SK-N-SH treated with all-trans-retinoic acid at 6 μM for 48 hours (cell line): ENCODE measurements at regions not wholly inside any gene's neighbourhood (a gene's known extent, or its start where the extent isn't known, plus 50 kb on each side); places are given as distances from the start of the nearest gene placed in this dataset.

Experiments used
- ATAC-seq: fragments of 200-7000 bp; cut with Tn5 transposase; 3 replicates; pipeline ENCODE4 v1.9.1; 2020; ENCODE audit warnings: mild to moderate bottlenecking, moderate library complexity
- ARNTL ChIP-seq: fragments of 450-650 bp; formaldehyde crosslinking; IDR thresholded peaks from 2 replicates; pipeline ENCODE4 v1.5.0; 2020; ENCODE audit warnings: low read depth, mild to moderate bottlenecking, moderate library complexity, borderline replicate concordance
- BACH2 ChIP-seq: fragments of 250-450 bp; sonication (Bioruptor Pico); IDR thresholded peaks from 2 replicates; pipeline ENCODE4 v1.9.0; 2021; ENCODE audit warnings: mild to moderate bottlenecking, borderline replicate concordance
- CSDC2 ChIP-seq: fragments of 250-450 bp; sonication (Bioruptor Pico); IDR thresholded peaks from 2 replicates; pipeline ENCODE4 v1.5.0; 2020; ENCODE audit warnings: mild to moderate bottlenecking, moderate library complexity
- CSRNP3 ChIP-seq: fragments of 250-450 bp; sonication (Bioruptor Pico); IDR thresholded peaks from 2 replicates; pipeline ENCODE4 v1.5.1; 2021; ENCODE audit warnings: mild to moderate bottlenecking, moderate library complexity
- ESRRG ChIP-seq: fragments of 250-450 bp; sonication (Bioruptor Pico); IDR thresholded peaks from 2 replicates; pipeline ENCODE4 v1.6.1; 2021; ENCODE audit warnings: mild to moderate bottlenecking
- ISL1 ChIP-seq: fragments of 250-450 bp; sonication (Bioruptor Pico); IDR thresholded peaks from 2 replicates; pipeline ENCODE4 v2.1.2; 2022; ENCODE audit warnings: mild to moderate bottlenecking, moderate library complexity
- OSR1 ChIP-seq: fragments of 250-450 bp; sonication (Bioruptor Pico); IDR thresholded peaks from 2 replicates; pipeline ENCODE4 v1.8.0; 2022; ENCODE audit warnings: moderate library complexity, mild to moderate bottlenecking, inconsistent platforms
- PPARA ChIP-seq: fragments of 250-450 bp; sonication (Bioruptor Pico); IDR thresholded peaks from 2 replicates; pipeline ENCODE4 v1.5.0; 2020; ENCODE audit warnings: mild to moderate bottlenecking, borderline replicate concordance
- RARB ChIP-seq: fragments of 250-450 bp; sonication (Bioruptor Pico); IDR thresholded peaks from 2 replicates; pipeline ENCODE4 v1.8.0; 2021; ENCODE audit warnings: mild to moderate bottlenecking, moderate library complexity
- SNAI2 ChIP-seq: fragments of 250-450 bp; sonication (Bioruptor Pico); IDR thresholded peaks from 2 replicates; pipeline ENCODE4 v1.5.0; 2020; ENCODE audit warnings: mild to moderate bottlenecking, moderate library complexity
- TCF4 ChIP-seq: fragments of 250-450 bp; sonication (Bioruptor Pico); IDR thresholded peaks from 2 replicates; pipeline ENCODE4 v1.8.0; 2021; ENCODE audit warnings: mild to moderate bottlenecking, moderate library complexity, borderline replicate concordance
- TOX ChIP-seq: fragments of 250-450 bp; sonication (Bioruptor Pico); IDR thresholded peaks from 2 replicates; pipeline ENCODE4 v1.8.0; 2021; ENCODE audit warnings: mild to moderate bottlenecking, moderate library complexity, borderline replicate concordance
- TSHZ2 ChIP-seq: fragments of 250-450 bp; sonication (Bioruptor Pico); IDR thresholded peaks from 2 replicates; pipeline ENCODE4 v1.5.0; 2020; ENCODE audit warnings: mild to moderate bottlenecking, moderate library complexity
- ZC3H10 ChIP-seq: fragments of 250-450 bp; sonication (Bioruptor Pico); IDR thresholded peaks from 2 replicates; pipeline ENCODE4 v1.5.1; 2021; ENCODE audit warnings: mild to moderate bottlenecking, moderate library complexity
- ZFP3 ChIP-seq: fragments of 250-450 bp; sonication (Bioruptor Pico); IDR thresholded peaks from 2 replicates; pipeline ENCODE4 v1.5.0; 2020; ENCODE audit warnings: mild to moderate bottlenecking, moderate library complexity
- ZFP30 ChIP-seq: fragments of 450-650 bp; formaldehyde crosslinking; IDR thresholded peaks from 2 replicates; pipeline ENCODE4 v1.5.0; 2022; ENCODE audit warnings: mild to moderate bottlenecking, moderate library complexity
- ZNF70 ChIP-seq: fragments of 450-650 bp; formaldehyde crosslinking; IDR thresholded peaks from 2 replicates; pipeline ENCODE4 v1.5.0; 2020; ENCODE audit warnings: mild to moderate bottlenecking, moderate library complexity
- ZNF8 ChIP-seq: fragments of 450-650 bp; formaldehyde crosslinking; IDR thresholded peaks from 2 replicates; pipeline ENCODE4 v1.5.0; 2020; ENCODE audit warnings: mild to moderate bottlenecking, moderate library complexity
- TF ChIP-seq, protein P1 (sequence below): fragments of 250-450 bp; sonication (Bioruptor Pico); IDR thresholded peaks from 2 replicates; pipeline ENCODE4 v1.8.0; 2020; ENCODE audit warnings: mild to moderate bottlenecking, moderate library complexity, borderline replicate concordance
- TF ChIP-seq, protein P2 (sequence below): fragments of 250-450 bp; sonication (Bioruptor Pico); IDR thresholded peaks from 2 replicates; pipeline ENCODE4 v1.8.0; 2021; ENCODE audit warnings: low read depth, mild to moderate bottlenecking, moderate library complexity, borderline replicate concordance

DNA sequence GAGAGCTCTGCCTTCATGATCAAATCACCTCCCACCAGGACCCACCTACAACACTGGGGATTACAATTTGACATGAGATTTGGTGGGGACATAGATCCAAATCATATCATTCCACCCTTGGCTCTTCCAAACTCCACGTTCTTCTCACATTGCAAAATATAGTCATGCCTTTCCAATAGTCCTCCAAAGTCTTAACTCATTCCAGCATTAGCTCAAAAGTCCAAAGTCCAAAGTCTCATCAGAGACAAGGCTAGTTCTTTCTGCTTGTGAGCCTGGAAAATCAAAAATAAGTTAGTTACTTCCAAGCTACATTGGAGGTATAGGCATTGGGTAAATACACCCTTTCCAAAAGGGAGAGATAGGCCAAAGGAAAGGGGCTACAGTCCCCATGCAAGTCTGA, 186.9 kb upstream of the PAPPA start:
- no peak for ATAC-seq
- TF ChIP-seq ZNF70 (CRISPR knock-in tag) (no peak), ZC3H10 (CRISPR knock-in tag) (no peak), OSR1 (CRISPR knock-in tag) (no peak), ZFP30 (no peak), CSRNP3 (CRISPR knock-in tag) (no peak)
- TF ChIP-seq, all 23 proteins: peak for 0

- TF ChIP-seq ZNF8 (no peak), ARNTL (CRISPR knock-in tag) (no peak), OSR1 (CRISPR knock-in tag) (no peak), ZC3H10 (CRISPR knock-in tag) (no peak)
- TF ChIP-seq, protein P1, sequence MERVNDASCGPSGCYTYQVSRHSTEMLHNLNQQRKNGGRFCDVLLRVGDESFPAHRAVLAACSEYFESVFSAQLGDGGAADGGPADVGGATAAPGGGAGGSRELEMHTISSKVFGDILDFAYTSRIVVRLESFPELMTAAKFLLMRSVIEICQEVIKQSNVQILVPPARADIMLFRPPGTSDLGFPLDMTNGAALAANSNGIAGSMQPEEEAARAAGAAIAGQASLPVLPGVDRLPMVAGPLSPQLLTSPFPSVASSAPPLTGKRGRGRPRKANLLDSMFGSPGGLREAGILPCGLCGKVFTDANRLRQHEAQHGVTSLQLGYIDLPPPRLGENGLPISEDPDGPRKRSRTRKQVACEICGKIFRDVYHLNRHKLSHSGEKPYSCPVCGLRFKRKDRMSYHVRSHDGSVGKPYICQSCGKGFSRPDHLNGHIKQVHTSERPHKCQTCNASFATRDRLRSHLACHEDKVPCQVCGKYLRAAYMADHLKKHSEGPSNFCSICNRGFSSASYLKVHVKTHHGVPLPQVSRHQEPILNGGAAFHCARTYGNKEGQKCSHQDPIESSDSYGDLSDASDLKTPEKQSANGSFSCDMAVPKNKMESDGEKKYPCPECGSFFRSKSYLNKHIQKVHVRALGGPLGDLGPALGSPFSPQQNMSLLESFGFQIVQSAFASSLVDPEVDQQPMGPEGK = no peak
- ATAC-seq = no peak
Observed at GRCh38 chr9:115969096-115969495, 184.5 kb upstream of the PAPPA start.

DNA sequence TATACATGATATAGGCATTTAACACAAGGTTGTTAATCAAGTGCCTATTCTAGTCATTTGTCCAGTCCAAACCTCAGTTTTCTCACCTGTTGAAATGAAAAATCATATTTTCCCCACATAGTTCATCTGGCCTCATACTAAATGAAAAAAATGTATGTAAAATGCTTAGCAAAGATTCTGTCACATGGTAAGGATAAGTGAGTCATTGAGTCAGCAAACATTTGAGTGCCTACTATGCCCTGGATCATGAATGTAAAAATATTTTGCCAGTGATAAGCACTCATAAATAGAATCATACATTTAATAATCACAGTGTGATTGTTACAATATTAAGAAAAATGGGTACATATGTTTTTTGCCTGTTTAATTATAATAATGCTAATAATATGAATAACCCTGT, 181.2 kb upstream of the PAPPA start:
- ATAC-seq = no peak
- no peak for TF ChIP-seq TOX (CRISPR knock-in tag)
- no peak for TF ChIP-seq PPARA (CRISPR knock-in tag)
- no peak for TF ChIP-seq BACH2 (CRISPR knock-in tag)
- TF ChIP-seq ISL1 (CRISPR knock-in tag) = no peak
- TF ChIP-seq TCF4 (CRISPR knock-in tag) = no peak
- TF ChIP-seq ZNF70 (CRISPR knock-in tag) = no peak
- no peak for TF ChIP-seq RARB (CRISPR knock-in tag)
- TF ChIP-seq ARNTL (CRISPR knock-in tag) = no peak
- TF ChIP-seq ZFP3 (CRISPR knock-in tag) = no peak
- TF ChIP-seq ESRRG (CRISPR knock-in tag) = no peak
- no peak for TF ChIP-seq CSDC2 (CRISPR knock-in tag)
- TF ChIP-seq SNAI2 (CRISPR knock-in tag) = no peak
- TF ChIP-seq TSHZ2 (CRISPR knock-in tag) = no peak
- TF ChIP-seq OSR1 (CRISPR knock-in tag) = no peak
- TF ChIP-seq, protein P2, sequence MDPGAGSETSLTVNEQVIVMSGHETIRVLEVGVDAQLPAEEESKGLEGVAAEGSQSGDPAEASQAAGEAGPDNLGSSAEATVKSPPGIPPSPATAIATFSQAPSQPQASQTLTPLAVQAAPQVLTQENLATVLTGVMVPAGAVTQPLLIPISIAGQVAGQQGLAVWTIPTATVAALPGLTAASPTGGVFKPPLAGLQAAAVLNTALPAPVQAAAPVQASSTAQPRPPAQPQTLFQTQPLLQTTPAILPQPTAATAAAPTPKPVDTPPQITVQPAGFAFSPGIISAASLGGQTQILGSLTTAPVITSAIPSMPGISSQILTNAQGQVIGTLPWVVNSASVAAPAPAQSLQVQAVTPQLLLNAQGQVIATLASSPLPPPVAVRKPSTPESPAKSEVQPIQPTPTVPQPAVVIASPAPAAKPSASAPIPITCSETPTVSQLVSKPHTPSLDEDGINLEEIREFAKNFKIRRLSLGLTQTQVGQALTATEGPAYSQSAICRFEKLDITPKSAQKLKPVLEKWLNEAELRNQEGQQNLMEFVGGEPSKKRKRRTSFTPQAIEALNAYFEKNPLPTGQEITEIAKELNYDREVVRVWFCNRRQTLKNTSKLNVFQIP (CRISPR knock-in tag) = no peak
- TF ChIP-seq ZFP30 = no peak

GRCh38 chr9:115972843-115973595, 180.6 kb upstream of the PAPPA start:
- TF ChIP-seq TCF4 (CRISPR knock-in tag) = no peak
- ATAC-seq = peak; percentile 38; the same call in 2 of the 3 replicates
